Esophagus muscularis mucosa (tissue), 4 donors: ENCODE measurements at regions not wholly inside any gene's neighbourhood (a gene's known extent, or its start where the extent isn't known, plus 50 kb on each side); places are given as distances from the start of the nearest gene placed in this dataset.

ENCODE experiments used
- CTCF ChIP-seq, 3 experiments: fragments of 200-600 bp in 2 of 3; fragments of 450-650 bp in 1 of 3; sonication (generic) in 2 of 3; IDR thresholded peaks; one replicate each; pipeline ENCODE4 v1.5.1; 2017 to 2019; ENCODE audit warnings: antibody characterized with exemption in 3 of 3, mild to moderate bottlenecking in 2 of 3, moderate library complexity in 1 of 3
- EP300 ChIP-seq: sonication (generic); formaldehyde crosslinking; IDR thresholded peaks from one replicate; pipeline ENCODE4 v1.6.1; 2017; ENCODE audit warnings: antibody characterized with exemption
- POLR2A ChIP-seq: fragments of 450-650 bp; IDR thresholded peaks from one replicate; pipeline ENCODE4 v1.6.1; 2017; ENCODE audit warnings: antibody characterized with exemption, moderate library complexity, mild to moderate bottlenecking, low read depth
- POLR2AphosphoS5 ChIP-seq, 2 donors: sonication (generic); formaldehyde crosslinking; IDR thresholded peaks; one replicate each; pipeline ENCODE4 v1.6.1; 2017; ENCODE audit warnings: antibody characterized with exemption in 2 of 2

GRCh38 chr3:111385971-111386495, 156.0 kb upstream of the CD96 start:
- TF ChIP-seq POLR2A (no peak), CTCF (IDR thresholded peaks at IDR 0.05) (no peak), POLR2AphosphoS5 (IDR thresholded peaks at IDR 0.05) (no peak), EP300 (no peak)
